Neural cell (in vitro differentiated cells): ENCODE measurements at regions not wholly inside any gene's neighbourhood (a gene's known extent, or its start where the extent isn't known, plus 50 kb on each side); places are given as distances from the start of the nearest gene placed in this dataset.

Source experiments
- H2AFZ ChIP-seq: fragments of 200-600, 300-800 bp; sonication (generic), shearing (Covaris generic); 2 replicates; pipeline ENCODE4 v1.6.0; 2014; ENCODE audit warnings: low read depth, mild to moderate bottlenecking, antibody characterized with exemption, low read length, moderate library complexity
- H3F3A ChIP-seq: fragments of 200-600 bp; shearing (Covaris generic); 2 replicates; pipeline ENCODE4 v1.6.1; 2016; ENCODE audit warnings: mild to moderate bottlenecking, moderate library complexity, mixed read lengths, antibody characterized with exemption, low read length; ENCODE audit not compliant: insufficient read depth, poor library complexity, severe bottlenecking
- H3K27ac ChIP-seq: fragments of 200-600, 300-800 bp; sonication (generic), shearing (Covaris generic); 2 replicates; pipeline ENCODE4 v1.5.1; 2014; ENCODE audit warnings: mild to moderate bottlenecking, low read length, moderate library complexity
- H3K27me3 ChIP-seq: fragments of 300-800, 200-600 bp; sonication (generic), shearing (Covaris generic); 2 replicates; pipeline ENCODE4 v1.6.0; 2014; ENCODE audit warnings: mild to moderate bottlenecking, low read depth, low read length, moderate library complexity; ENCODE audit not compliant: insufficient read depth
- H3K36me3 ChIP-seq: fragments of 300-800, 200-600 bp; sonication (generic), shearing (Covaris generic); 2 replicates; pipeline ENCODE4 v1.5.1; 2014; ENCODE audit warnings: mild to moderate bottlenecking, antibody characterized with exemption, low read length, moderate library complexity; ENCODE audit not compliant: insufficient read depth
- H3K4me2 ChIP-seq: fragments of 300-800, 200-600 bp; sonication (generic), shearing (Covaris generic); 2 replicates; pipeline ENCODE4 v1.6.0; 2014; ENCODE audit warnings: mild to moderate bottlenecking, low read length
- H3K4me3 ChIP-seq: fragments of 300-800, 200-600 bp; sonication (generic), shearing (Covaris generic); 2 replicates; pipeline ENCODE4 v1.5.1; 2014; ENCODE audit warnings: mild to moderate bottlenecking, low read length, moderate library complexity
- H3K79me2 ChIP-seq: fragments of 200-600 bp; shearing (Covaris generic); replicated peaks from 2 replicates; pipeline ENCODE4 v1.6.0; 2014; ENCODE audit warnings: mild to moderate bottlenecking, low read length, moderate library complexity; ENCODE audit not compliant: insufficient read depth
- H3K9ac ChIP-seq: fragments of 300-800, 200-600 bp; sonication (generic), shearing (Covaris generic); 2 replicates; pipeline ENCODE4 v1.6.1; 2016; ENCODE audit warnings: mild to moderate bottlenecking, low read length, mixed read lengths
- H3K9me2 ChIP-seq: fragments of 200-600 bp; shearing (Covaris generic); 2 replicates; pipeline ENCODE4 v1.6.1; 2016; ENCODE audit warnings: mild to moderate bottlenecking, low read length, mixed read lengths; ENCODE audit not compliant: insufficient read depth
- H3K9me3 ChIP-seq: fragments of 200-600, 300-800 bp; sonication (generic), shearing (Covaris generic); 2 replicates; pipeline ENCODE4 v1.6.1; 2016; ENCODE audit warnings: mild to moderate bottlenecking, mixed run types, low read length, moderate library complexity, mixed read lengths
- H4K20me1 ChIP-seq: fragments of 200-600 bp; shearing (Covaris generic); 2 replicates; pipeline ENCODE4 v1.6.1; 2016; ENCODE audit warnings: mild to moderate bottlenecking, mixed run types; ENCODE audit not compliant: insufficient read depth
- CTCF ChIP-seq: fragments of 450-650 bp; IDR thresholded peaks from 2 replicates; pipeline ENCODE4 v1.5.1; 2014; ENCODE audit warnings: antibody characterized with exemption, mild to moderate bottlenecking, moderate library complexity; ENCODE audit not compliant: poor library complexity, severe bottlenecking
- EP300 ChIP-seq: fragments of 450-650 bp; conservative IDR thresholded peaks from 2 replicates; pipeline ENCODE4 v1.6.1; 2014; ENCODE audit warnings: antibody characterized with exemption, mild to moderate bottlenecking, moderate library complexity; ENCODE audit not compliant: poor library complexity, severe bottlenecking
- EZH2 ChIP-seq: fragments of 200-600, 300-800 bp; shearing (Covaris generic), sonication (generic); IDR thresholded peaks from 2 replicates; pipeline ENCODE4 v1.6.1; 2014; ENCODE audit warnings: antibody characterized with exemption, low read length, borderline replicate concordance, mild to moderate bottlenecking; ENCODE audit not compliant: insufficient read depth, poor library complexity, severe bottlenecking
- MXI1 ChIP-seq: fragments of 450-650 bp; conservative IDR thresholded peaks from 2 replicates; pipeline ENCODE4 v1.6.1; 2014; ENCODE audit warnings: antibody characterized with exemption, mild to moderate bottlenecking; ENCODE audit not compliant: poor library complexity, severe bottlenecking
- POLR2AphosphoS5 ChIP-seq: IDR thresholded peaks from 2 replicates; pipeline ENCODE4 v1.6.1; 2012
- RAD21 ChIP-seq: fragments of 450-650 bp; conservative IDR thresholded peaks from 2 replicates; pipeline ENCODE4 v1.6.1; 2014; ENCODE audit warnings: antibody characterized with exemption, mild to moderate bottlenecking, moderate library complexity
- REST ChIP-seq: IDR thresholded peaks from 2 replicates; pipeline ENCODE4 v1.6.1; 2012; ENCODE audit warnings: borderline replicate concordance
- SMC3 ChIP-seq: fragments of 450-650 bp; conservative IDR thresholded peaks from 2 replicates; pipeline ENCODE4 v1.6.1; 2014; ENCODE audit warnings: antibody characterized with exemption, mild to moderate bottlenecking, moderate library complexity; ENCODE audit not compliant: poor library complexity
- TAF1 ChIP-seq: IDR thresholded peaks from 2 replicates; pipeline ENCODE4 v1.6.1; 2012; ENCODE audit warnings: low read depth

GRCh38 chr4:125849869-125850268 lies 535.1 kb downstream of the FAT4 start:
- Histone ChIP-seq H2AFZ (no peak overlapping the region), H3K27me3 (no peaks in the 10 kb centered on the region), H3K9ac (no peak overlapping the region), H3K36me3 (no peaks in the 10 kb centered on the region), H3K79me2 (no peaks in the 10 kb centered on the region), H3K9me2 (no peaks in the 10 kb centered on the region), H3K9me3 (no peaks in the 10 kb centered on the region), H3K4me2 (no peak overlapping the region), H4K20me1 (no peaks in the 10 kb centered on the region), H3K4me3 (no peak overlapping the region), H3F3A (no peaks in the 10 kb centered on the region), H3K27ac (no peak overlapping the region)
- TF ChIP-seq EZH2 (no peak), POLR2AphosphoS5 (no peak), MXI1 (no peak), RAD21 (no peak), TAF1 (no peak), REST (no peak), EP300 (no peak), CTCF (no peak), SMC3 (no peak)

- no peaks in the 10 kb centered on the region for H3K79me2 ChIP-seq
- no peak overlapping the region for H3K27ac ChIP-seq
- H3K9me3 ChIP-seq: no peaks in the 10 kb centered on the region
- H3K9me2 ChIP-seq: no peaks in the 10 kb centered on the region
- no peak overlapping the region for H3K4me3 ChIP-seq
- no peaks in the 10 kb centered on the region for H3F3A ChIP-seq
- no peaks in the 10 kb centered on the region for H3K36me3 ChIP-seq
- H3K4me2 ChIP-seq: no peak overlapping the region
- no peaks in the 10 kb centered on the region for H3K27me3 ChIP-seq
- H4K20me1 ChIP-seq: no peaks in the 10 kb centered on the region
- TF ChIP-seq TAF1 (no peak), EP300 (no peak), POLR2AphosphoS5 (no peak), REST (no peak)
- H3K9ac ChIP-seq: no peak overlapping the region
- H2AFZ ChIP-seq: no peak overlapping the region
Measured at GRCh38 chr4:125891597-125892258, 577.0 kb downstream of the FAT4 start.
